HG03060 (cell line): ENCODE measurements at regions not wholly inside any gene's neighbourhood (a gene's known extent, or its start where the extent isn't known, plus 50 kb on each side); places are given as distances from the start of the nearest gene placed in this dataset.

Experiments used
- ATAC-seq: cut with Tn5 transposase; IDR thresholded peaks from one replicate; pipeline ENCODE4 v1.9.1; 2021; ENCODE audit warnings: low read depth, moderate number of reproducible peaks; ENCODE audit not compliant: unreplicated experiment

GRCh38 chr7:41065663-41066062, 637.2 kb downstream of the INHBA start:
- ATAC-seq, result no peak

GRCh38 chr7:41063116-41063515, 639.8 kb downstream of the INHBA start:
- no peak for ATAC-seq

GRCh38 chr7:41060796-41061195, 642.1 kb downstream of the INHBA start:
- no peak for ATAC-seq

GRCh38 chr7:41059796-41060195, 643.1 kb downstream of the INHBA start:
- ATAC-seq, result no peak

- ATAC-seq, result no peak
Observed at GRCh38 chr7:41058986-41059741, 643.7 kb downstream of the INHBA start.

GRCh38 chr7:41054960-41055661, 647.8 kb downstream of the INHBA start:
- no peak for ATAC-seq

GRCh38 chr7:41053820-41054219, 649.1 kb downstream of the INHBA start:
- no peak for ATAC-seq

- ATAC-seq, result no peak
Observed at GRCh38 chr7:41052736-41053135, 650.2 kb downstream of the INHBA start.

- ATAC-seq, result no peak
Observed at GRCh38 chr7:41052201-41052600, 650.7 kb downstream of the INHBA start.

- ATAC-seq, result no peak
Observed at GRCh38 chr7:41051535-41051934, 651.4 kb downstream of the INHBA start.

- no peak for ATAC-seq
Observed at GRCh38 chr7:41051062-41051461, 651.8 kb downstream of the INHBA start.

GRCh38 chr7:41048771-41049170, 654.1 kb downstream of the INHBA start:
- ATAC-seq, result no peak

- no peak for ATAC-seq
Observed at GRCh38 chr7:41047789-41048191, 655.1 kb downstream of the INHBA start.

GRCh38 chr7:41047211-41047610, 655.7 kb downstream of the INHBA start:
- no peak for ATAC-seq

GRCh38 chr7:41046776-41047175, 656.1 kb downstream of the INHBA start:
- no peak for ATAC-seq

- no peak for ATAC-seq
Observed at GRCh38 chr7:41046221-41046761, 656.6 kb downstream of the INHBA start.

- ATAC-seq, result no peak
Observed at GRCh38 chr7:41045556-41046123, 657.2 kb downstream of the INHBA start.

GRCh38 chr7:41039981-41040380, 662.9 kb downstream of the INHBA start:
- no peak for ATAC-seq

GRCh38 chr7:41039386-41039953, 663.4 kb downstream of the INHBA start:
- no peak for ATAC-seq

GRCh38 chr7:41038211-41038610, 664.7 kb downstream of the INHBA start:
- no peak for ATAC-seq

GRCh38 chr7:41037691-41038090, 665.2 kb downstream of the INHBA start:
- ATAC-seq, result no peak
